ENCODE measurements at regions not wholly inside any gene's neighbourhood (a gene's known extent, or its start where the extent isn't known, plus 50 kb on each side); places are given as distances from the start of the nearest gene placed in this dataset.

- H3K27me3 ChIP-seq (ENCODE audit: insufficient read depth, low read depth, severe bottlenecking): no peaks in the 10 kb centered on the region
- no peak for TF ChIP-seq CTCF (IDR thresholded peaks at IDR 0.05; ENCODE audit: low read depth, low read length)
- no peaks in the 10 kb centered on the region for H3K36me3 ChIP-seq
- no peaks in the 10 kb centered on the region for H3K9me3 ChIP-seq (ENCODE audit: severe bottlenecking)
- no peak overlapping the region for H3K27ac ChIP-seq
- no peak overlapping the region for H3K4me3 ChIP-seq (ENCODE audit: low read depth, low read length)
- DNase-seq: no peak
Observed at GRCh38 chr12:115430636-115431035, 746.7 kb upstream of the TBX3 start.

- no peak overlapping the region for H3K4me3 ChIP-seq (ENCODE audit: low read depth, low read length)
- no peak for DNase-seq
- H3K9me3 ChIP-seq (ENCODE audit: severe bottlenecking): no peaks in the 10 kb centered on the region
- no peak for TF ChIP-seq CTCF (IDR thresholded peaks at IDR 0.05; ENCODE audit: low read depth, low read length)
- H3K27ac ChIP-seq: no peak overlapping the region
- no peaks in the 10 kb centered on the region for H3K36me3 ChIP-seq
- H3K27me3 ChIP-seq (ENCODE audit: insufficient read depth, low read depth, severe bottlenecking): peaks cover 3% of the 10 kb centered on the region
Observed at GRCh38 chr12:115426732-115427131, 742.8 kb upstream of the TBX3 start.

GRCh38 chr12:115424003-115424402, 740.0 kb upstream of the TBX3 start:
- peaks cover 3% of the 10 kb centered on the region for H3K27me3 ChIP-seq (ENCODE audit: insufficient read depth, low read depth, severe bottlenecking)
- TF ChIP-seq CTCF (IDR thresholded peaks at IDR 0.05; ENCODE audit: low read depth, low read length): no peak
- no peaks in the 10 kb centered on the region for H3K36me3 ChIP-seq
- H3K4me3 ChIP-seq (ENCODE audit: low read depth, low read length): no peak overlapping the region
- no peaks in the 10 kb centered on the region for H3K9me3 ChIP-seq (ENCODE audit: severe bottlenecking)
- no peak overlapping the region for H3K27ac ChIP-seq
- DNase-seq: no peak

GRCh38 chr12:115423546-115423987, 739.6 kb upstream of the TBX3 start:
- DNase-seq: no peak
- no peaks in the 10 kb centered on the region for H3K36me3 ChIP-seq
- no peaks in the 10 kb centered on the region for H3K9me3 ChIP-seq (ENCODE audit: severe bottlenecking)
- H3K27ac ChIP-seq: no peak overlapping the region
- peaks cover 5% of the 10 kb centered on the region for H3K27me3 ChIP-seq (ENCODE audit: insufficient read depth, low read depth, severe bottlenecking)
- no peak for TF ChIP-seq CTCF (IDR thresholded peaks at IDR 0.05; ENCODE audit: low read depth, low read length)
- no peak overlapping the region for H3K4me3 ChIP-seq (ENCODE audit: low read depth, low read length)

GRCh38 chr12:115422845-115423545, 739.0 kb upstream of the TBX3 start:
- H3K27ac ChIP-seq: no peak overlapping the region
- peaks cover 5% of the 10 kb centered on the region for H3K27me3 ChIP-seq (ENCODE audit: insufficient read depth, low read depth, severe bottlenecking)
- no peaks in the 10 kb centered on the region for H3K36me3 ChIP-seq
- no peaks in the 10 kb centered on the region for H3K9me3 ChIP-seq (ENCODE audit: severe bottlenecking)
- no peak for DNase-seq
- H3K4me3 ChIP-seq (ENCODE audit: low read depth, low read length): no peak overlapping the region
- TF ChIP-seq CTCF (IDR thresholded peaks at IDR 0.05; ENCODE audit: low read depth, low read length): no peak

All from WERI-Rb-1 (cell line).